ENCODE measurements at regions not wholly inside any gene's neighbourhood (a gene's known extent, or its start where the extent isn't known, plus 50 kb on each side); places are given as distances from the start of the nearest gene placed in this dataset.
A peak's percentile ranks its signal among the peaks of the same experiment; 100 is the strongest.
"Not testable (repeated sequence)": the region's sequence is repeated elsewhere in the genome, so short reads cannot be mapped to it uniquely, and the experiment has no call there.

DNA sequence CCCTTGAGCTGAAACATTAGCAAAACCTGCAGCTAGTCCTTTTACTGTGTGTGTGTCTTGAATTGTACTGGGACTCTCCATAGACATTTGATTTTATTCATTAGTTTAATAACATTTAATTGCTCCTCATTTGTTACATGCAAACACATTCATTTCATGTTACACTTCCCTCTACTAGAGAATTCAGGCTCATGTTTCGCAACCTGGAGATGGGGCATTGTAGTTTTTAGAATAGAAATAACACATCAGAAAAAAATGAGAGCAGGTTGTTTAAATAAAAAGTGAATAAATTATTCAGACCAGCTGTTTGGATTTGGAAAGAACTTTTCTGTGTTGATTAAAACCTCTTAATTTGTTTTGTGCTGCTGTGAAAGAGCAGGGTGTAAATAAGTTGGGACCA lies 243.9 kb downstream of the ETV1 start:
- no peak for DNase-seq

GRCh38 chr7:13748998-13749397 lies 240.5 kb downstream of the ETV1 start:
- DNase-seq: no peak

DNA sequence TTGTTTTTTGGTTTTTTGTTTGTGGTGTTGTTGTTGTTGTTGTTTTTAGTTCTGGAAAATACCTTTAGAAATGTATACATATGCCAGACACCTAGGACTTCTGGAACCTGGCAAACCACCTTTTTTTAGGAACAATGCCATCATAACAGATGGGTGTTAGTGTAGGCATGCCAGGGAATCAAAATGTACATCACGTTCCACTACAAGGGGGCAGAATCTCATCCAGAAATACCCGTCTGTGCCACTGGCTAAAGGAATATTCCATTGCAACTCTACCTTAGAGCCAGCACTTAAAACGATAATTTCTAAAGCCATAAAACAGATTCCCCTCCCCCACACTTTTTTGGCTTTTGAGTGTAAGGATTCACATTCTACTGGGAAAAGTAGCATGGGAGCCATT lies 239.8 kb downstream of the ETV1 start:
- no peak for DNase-seq

GRCh38 chr7:13751766-13752165 lies 237.7 kb downstream of the ETV1 start:
- DNase-seq: no peak

- DNase-seq: no peak
These were observed 231.6 kb downstream of the ETV1 start for GRCh38 chr7:13757841-13758240.

DNA sequence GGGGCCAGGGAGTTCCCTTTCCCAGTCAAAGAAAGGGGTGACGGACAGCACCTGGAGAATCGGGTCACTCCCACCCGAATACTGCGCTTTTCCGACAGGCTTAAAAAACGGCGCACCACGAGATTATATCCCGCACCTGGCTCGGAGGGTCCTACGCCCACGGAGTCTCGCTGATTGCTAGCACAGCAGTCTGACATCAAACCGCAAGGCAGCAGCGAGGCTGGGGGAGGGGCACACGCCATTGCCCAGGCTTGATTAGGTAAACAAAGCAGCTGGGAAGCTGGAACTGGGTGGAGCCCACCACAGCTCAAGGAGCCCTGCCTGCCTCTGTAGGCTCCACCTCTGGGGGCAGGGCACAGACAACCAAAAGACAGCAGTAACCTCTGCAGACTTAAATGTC lies 223.6 kb downstream of the ETV1 start:
- not testable (repeated sequence) for DNase-seq

DNA sequence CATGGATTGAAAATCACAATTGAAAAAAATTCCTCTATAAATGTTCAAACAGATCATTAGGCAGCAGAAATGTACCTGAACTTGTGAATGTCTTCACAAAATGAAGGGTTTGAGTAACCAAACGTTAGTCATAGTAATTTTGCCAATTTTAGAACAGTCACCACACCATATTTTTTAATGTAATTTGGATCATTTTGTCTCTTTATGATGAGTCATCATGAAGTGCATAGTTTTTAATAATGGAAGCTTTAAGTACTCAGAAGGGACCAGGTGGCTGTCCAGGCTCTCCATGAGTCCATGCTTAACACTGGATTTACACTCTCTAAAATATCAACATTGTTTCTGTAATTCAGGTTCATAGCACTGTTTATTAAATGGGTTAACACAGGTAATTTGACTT lies 219.2 kb downstream of the ETV1 start:
- DNase-seq: no peak

DNA sequence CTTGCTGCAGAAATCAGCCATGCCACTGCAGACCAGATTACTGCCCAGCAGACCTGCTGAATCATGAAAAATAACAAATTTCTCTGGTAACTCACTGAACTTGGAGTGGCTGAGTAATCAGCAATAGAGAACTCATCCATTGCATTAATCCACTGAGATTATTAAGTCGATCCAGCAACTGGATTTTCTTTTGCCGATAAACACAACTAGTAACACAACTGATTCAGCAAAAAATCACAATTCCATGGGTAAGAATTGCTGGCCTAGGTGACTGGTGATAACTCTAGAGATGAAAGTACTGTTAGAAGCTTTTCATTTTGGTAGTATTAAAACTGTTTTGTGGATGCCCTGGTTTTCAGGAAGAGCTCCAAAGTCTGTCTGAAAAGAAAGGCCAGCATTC lies 214.5 kb downstream of the ETV1 start:
- DNase-seq: no peak

DNA sequence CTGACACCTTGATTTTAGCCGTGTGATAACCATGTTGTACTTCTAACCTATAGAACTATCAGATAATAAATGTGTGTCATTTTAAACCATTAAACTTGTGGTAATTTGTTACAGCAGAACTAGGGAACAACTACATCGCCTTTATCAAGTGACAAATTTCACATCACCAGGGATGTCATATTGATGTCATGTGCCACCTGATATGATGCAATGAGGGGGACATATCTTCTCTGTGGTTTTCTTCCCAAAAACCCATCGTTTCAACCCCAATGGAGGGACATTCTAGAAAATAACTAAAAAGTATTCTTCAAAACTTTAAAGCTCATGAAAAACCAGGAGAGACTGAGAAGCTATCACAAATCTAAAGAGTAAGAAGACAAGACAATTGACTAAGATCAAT lies 212.2 kb downstream of the ETV1 start:
- no peak for DNase-seq

DNA sequence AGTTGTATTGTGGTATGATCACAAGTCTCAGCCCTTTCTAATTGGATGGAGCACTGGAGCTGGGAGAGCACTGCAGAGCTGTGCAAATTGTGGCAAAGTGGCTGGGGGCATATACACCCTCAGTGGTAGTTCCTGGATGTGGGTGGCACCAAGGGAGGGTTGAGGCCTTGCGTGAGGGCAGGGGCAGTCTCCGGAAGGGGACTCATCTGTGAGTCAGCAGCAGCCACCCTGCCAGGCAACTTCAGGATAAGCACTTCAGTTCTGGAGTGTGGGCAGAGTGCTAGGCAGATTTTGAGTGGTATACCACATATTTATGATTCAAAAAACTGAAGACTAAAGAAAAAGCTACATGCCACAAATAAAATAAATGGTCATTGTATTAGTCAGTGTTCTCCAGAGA lies 210.5 kb downstream of the ETV1 start:
- DNase-seq: no peak

DNA sequence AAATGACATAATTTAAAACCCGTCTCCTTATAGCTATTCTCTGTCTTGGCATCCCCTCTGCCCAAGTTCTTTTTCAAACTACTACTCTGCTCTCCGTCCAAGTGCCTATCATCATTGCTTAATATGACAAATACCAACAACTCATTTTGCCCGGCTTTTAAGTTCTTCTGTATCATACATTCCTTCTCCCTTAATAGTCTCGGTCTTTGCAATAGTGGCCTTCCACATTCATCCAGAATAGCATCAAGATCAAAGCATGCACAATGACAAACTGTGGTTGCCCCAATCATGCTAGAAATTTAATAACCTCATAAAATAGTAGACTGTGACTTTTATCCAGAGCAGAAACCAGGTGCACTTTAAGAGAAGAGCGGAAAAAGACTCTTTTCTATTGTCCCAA lies 198.9 kb downstream of the ETV1 start:
- no peak for DNase-seq

DNA sequence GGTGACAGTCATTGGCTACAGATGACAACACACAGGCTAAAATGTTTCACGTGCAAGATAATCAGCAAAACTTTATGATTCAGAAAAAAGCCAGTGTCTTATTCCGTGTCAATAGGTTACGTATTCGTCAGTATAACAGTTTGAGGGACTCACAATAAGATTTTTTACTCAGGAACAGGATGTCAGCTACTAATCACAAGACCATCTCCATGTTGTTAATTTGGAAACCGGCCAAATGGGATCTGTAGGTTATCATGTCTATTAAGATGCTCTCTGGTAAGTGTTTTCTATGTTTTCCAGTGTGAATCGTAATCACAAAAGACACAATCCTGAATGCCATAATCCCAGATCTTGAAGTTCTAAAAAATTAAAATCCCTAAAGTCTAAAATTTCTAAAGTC lies 197.3 kb downstream of the ETV1 start:
- no peak for DNase-seq

DNA sequence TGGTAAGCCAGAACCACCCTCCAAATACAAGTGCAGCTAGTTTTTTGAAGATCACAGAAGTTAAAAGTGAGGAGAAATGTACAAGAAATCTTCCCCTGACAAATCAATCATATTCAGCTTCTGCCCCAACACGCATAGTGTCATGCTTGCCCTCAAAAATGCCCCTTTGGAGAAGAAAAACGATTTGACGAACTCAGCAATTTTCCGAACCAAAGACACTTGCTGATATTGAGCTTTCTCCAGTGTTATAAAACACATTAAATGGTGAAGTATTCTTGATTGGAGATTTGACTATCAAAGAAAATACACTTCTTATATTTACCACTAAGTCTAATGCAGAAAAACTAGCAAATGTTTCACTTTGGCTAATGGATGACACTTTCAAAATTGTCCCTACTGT lies 195.5 kb downstream of the ETV1 start:
- DNase-seq: no peak

GRCh38 chr7:13794581-13794980 lies 194.9 kb downstream of the ETV1 start:
- no peak for DNase-seq

DNA sequence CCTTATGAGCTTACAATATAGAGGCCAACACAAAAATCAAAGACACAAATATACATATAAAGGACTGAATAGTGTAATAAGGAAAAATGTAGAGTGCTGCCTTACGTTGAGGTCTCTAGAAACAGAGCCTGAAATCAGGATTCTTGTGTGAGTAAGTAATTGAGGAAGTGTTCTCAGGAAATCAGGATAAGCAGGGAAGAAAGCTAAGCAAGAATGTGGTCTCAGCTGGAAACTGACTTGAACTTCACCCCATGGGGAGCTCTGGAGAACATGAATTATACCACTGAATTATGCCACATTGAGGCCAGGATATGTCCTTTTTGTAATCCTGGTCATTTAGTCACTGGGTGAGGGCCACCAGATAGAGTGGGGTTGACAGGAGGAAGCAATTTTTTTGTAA lies 191.9 kb downstream of the ETV1 start:
- DNase-seq: no peak

DNA sequence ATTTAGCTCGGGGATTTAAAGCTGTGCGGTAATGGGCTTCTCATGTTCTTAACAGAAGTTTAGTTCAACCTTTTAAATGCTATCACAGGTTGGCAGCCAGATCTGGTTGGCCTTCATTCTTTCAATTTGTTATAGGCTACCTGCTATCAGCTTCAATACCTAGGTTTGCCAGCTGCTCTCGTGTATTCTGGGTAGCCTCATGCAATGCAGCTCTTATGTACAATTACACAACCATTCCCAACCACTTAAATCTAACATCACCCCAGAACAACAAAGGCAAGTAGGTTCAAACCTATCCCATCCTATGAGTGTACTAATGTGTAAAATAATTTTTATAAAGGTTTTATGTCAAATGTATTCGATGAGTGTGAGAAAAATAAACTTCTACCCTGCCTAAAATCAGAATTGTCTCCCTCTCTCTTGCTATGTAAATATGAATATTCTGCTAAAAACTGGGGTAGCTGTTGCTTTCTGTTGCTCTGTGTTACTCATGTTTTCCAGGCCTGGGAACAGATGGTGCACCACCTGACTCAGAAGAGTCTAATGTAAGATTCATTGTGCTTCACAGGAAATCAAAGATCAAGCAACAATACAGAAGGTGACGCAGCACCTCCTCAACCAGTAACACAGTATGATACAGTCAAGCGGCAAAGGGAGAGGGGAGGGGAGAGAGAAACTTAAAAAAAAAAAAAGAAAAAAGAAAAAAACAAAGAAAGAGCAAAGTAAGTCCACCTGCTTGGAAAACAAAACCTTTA lies 188.6 kb downstream of the ETV1 start:
- peak; percentile 91 for DNase-seq

DNA sequence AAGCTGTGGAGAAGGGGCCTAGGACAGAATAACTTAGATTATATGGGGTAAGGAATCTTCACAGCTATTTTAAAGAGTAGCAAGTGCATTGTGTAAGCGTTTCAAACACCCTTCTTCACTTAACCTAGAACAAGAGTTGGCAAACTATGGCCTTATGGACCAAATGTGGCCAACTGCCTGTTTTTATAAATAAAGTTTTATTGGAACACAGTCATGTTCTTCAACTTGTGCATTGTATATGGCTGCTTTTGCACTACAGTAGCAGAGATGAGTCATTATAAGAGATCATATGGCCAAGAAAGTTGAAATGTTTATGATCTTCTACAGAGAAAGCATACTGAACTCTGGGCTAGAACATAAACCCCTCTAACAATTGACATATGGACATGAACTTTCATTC lies 187.8 kb downstream of the ETV1 start:
- no peak for DNase-seq

DNA sequence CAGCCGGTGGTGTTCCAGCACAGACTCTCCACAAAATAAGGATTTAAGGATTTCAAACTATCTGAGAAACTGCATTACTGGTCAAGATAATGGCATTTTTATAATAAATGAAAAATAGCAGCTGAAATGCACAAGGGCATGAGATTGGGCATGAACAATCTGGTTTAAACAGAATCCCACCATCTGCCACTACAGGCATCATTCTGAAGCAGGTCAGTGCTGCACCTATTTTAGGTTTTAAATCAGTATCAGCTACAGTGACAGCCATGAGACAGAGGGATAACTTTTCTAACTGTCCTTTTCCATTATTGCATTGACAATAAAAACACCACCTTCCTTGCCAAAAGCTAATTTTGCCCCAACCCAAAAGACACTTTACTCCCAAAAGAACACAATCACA lies 186.8 kb downstream of the ETV1 start:
- DNase-seq: peak; percentile 23

GRCh38 chr7:13803134-13803533 lies 186.3 kb downstream of the ETV1 start:
- no peak for DNase-seq

DNA sequence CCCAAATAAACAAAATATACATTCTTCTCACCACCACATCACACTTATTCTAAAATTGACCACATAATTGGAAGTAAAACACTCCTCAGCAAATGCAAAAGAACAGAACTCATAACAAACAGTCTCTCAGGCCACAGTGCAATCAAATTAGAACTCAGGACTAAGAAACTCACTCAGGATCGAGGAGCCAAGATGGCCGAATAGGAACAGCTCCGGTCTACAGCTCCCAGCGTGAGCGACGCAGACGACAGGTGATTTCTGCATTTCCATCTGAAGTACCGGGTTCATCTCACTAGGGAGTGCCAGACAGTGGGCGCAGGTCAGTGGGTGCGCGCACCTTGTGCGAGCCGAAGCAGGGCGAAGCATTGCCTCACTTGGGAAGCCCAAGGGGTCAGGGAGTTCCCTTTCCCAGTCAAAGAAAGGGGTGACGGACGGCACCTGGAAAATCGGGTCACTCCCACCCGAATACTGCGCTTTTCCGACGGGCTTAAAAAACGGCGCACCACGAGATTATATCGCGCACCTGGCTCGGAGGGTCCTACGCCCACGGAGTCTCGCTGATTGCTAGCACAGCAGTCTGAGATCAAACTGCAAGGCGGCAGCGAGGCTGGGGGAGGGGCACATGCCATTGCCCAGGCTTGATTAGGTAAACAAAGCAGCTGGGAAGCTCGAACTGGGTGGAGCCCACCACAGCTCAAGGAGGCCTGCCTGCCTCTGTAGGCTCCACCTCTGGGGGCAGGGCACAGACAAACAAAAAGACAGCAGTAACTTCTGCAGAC lies 183.2 kb downstream of the ETV1 start:
- DNase-seq: not testable (repeated sequence)

- DNase-seq: not testable (repeated sequence)
These were observed 172.2 kb downstream of the ETV1 start for GRCh38 chr7:13817230-13817629.

GRCh38 chr7:13821152-13821787 lies 168.2 kb downstream of the ETV1 start:
- no peak for DNase-seq

GRCh38 chr7:13822678-13823077 lies 166.8 kb downstream of the ETV1 start:
- no peak for DNase-seq

DNA sequence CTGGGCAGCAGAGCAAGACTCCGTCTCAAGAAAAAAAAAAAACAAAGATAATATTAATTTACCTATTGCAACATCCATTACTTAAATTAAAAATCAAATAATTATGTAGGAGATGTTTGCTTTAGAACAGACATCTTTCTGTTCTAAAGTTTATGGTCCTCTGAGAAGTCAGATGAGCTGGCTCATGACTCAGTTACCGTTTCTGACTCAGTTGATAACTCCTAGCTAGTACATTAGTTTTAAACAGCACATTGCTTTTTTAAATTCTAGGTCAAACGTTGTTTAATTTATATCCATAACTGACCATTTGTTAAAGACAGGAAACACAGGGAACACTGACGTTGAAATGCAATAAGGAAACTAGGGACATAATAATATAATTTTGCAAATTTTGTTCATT lies 162.7 kb downstream of the ETV1 start:
- DNase-seq: no peak

Measured in NCI-H2171 (cell line).